GM18517 (cell line): ENCODE measurements at regions not wholly inside any gene's neighbourhood (a gene's known extent, or its start where the extent isn't known, plus 50 kb on each side); places are given as distances from the start of the nearest gene placed in this dataset.

ENCODE experiments used
- ATAC-seq: cut with Tn5 transposase; IDR thresholded peaks from one replicate; pipeline ENCODE4 v1.9.1; 2021; ENCODE audit warnings: mild to moderate bottlenecking, moderate library complexity; ENCODE audit not compliant: unreplicated experiment

- ATAC-seq: no peak
These were observed 79.7 kb upstream of the RAB4A start for GRCh38 chr1:229191066-229191674.

- ATAC-seq: no peak
These were observed 78.9 kb upstream of the RAB4A start for GRCh38 chr1:229192031-229192430.

- no peak for ATAC-seq
These were observed 78.1 kb upstream of the RAB4A start for GRCh38 chr1:229192853-229193252.

GRCh38 chr1:229194096-229194495 lies 76.8 kb upstream of the RAB4A start:
- no peak for ATAC-seq

GRCh38 chr1:229195246-229195645 lies 75.7 kb upstream of the RAB4A start:
- ATAC-seq: no peak

GRCh38 chr1:229196404-229197264 lies 74.3 kb upstream of the RAB4A start:
- ATAC-seq: no peak

GRCh38 chr1:229197265-229197585 lies 73.7 kb upstream of the RAB4A start:
- no peak for ATAC-seq

GRCh38 chr1:229199261-229200243 lies 71.4 kb upstream of the RAB4A start:
- peak; percentile 73 for ATAC-seq

GRCh38 chr1:229203030-229203751 lies 67.7 kb upstream of the RAB4A start:
- no peak for ATAC-seq

- no peak for ATAC-seq
These were observed 66.8 kb upstream of the RAB4A start for GRCh38 chr1:229203991-229204632.

GRCh38 chr1:229204921-229205777 lies 65.8 kb upstream of the RAB4A start:
- ATAC-seq: no peak

- ATAC-seq: no peak
These were observed 65.1 kb upstream of the RAB4A start for GRCh38 chr1:229205854-229206253.

- no peak for ATAC-seq
These were observed 63.0 kb upstream of the RAB4A start for GRCh38 chr1:229207916-229208315.

- no peak for ATAC-seq
These were observed 62.4 kb upstream of the RAB4A start for GRCh38 chr1:229208481-229208880.

GRCh38 chr1:229209386-229209785 lies 61.5 kb upstream of the RAB4A start:
- ATAC-seq: no peak

- no peak for ATAC-seq
These were observed 61.1 kb upstream of the RAB4A start for GRCh38 chr1:229209816-229210215.

GRCh38 chr1:229210844-229211243 lies 60.1 kb upstream of the RAB4A start:
- no peak for ATAC-seq

GRCh38 chr1:229213797-229214196 lies 57.1 kb upstream of the RAB4A start:
- no peak for ATAC-seq

GRCh38 chr1:229217716-229218115 lies 53.2 kb upstream of the RAB4A start:
- ATAC-seq: no peak
